Mesendoderm (in vitro differentiated cells): ENCODE measurements at regions not wholly inside any gene's neighbourhood (a gene's known extent, or its start where the extent isn't known, plus 50 kb on each side); places are given as distances from the start of the nearest gene placed in this dataset.

Experiments used
- DNase-seq: peaks from one replicate; pipeline ENCODE4 v3.0.0; 2013
- H2AK5ac ChIP-seq: 2 replicates; pipeline ENCODE4 v1.6.1; 2013; ENCODE audit warnings: low read length, inconsistent platforms
- H2BK120ac ChIP-seq: 2 replicates; pipeline ENCODE4 v1.6.1; 2013; ENCODE audit warnings: low read depth, mild to moderate bottlenecking, low read length, moderate library complexity, mixed read lengths
- H2BK15ac ChIP-seq: replicated peaks from 2 replicates; pipeline ENCODE4 v1.6.1; 2013; ENCODE audit warnings: low read depth, mild to moderate bottlenecking, moderate library complexity
- H2BK5ac ChIP-seq: 2 replicates; pipeline ENCODE4 v1.6.1; 2013; ENCODE audit warnings: low read length, inconsistent platforms
- H3K18ac ChIP-seq: 2 replicates; pipeline ENCODE4 v1.6.1; 2013; ENCODE audit warnings: mild to moderate bottlenecking, low read length, mixed read lengths
- H3K23ac ChIP-seq: one replicate; pipeline ENCODE4 v1.6.1; 2013; ENCODE audit warnings: low read length
- H3K27ac ChIP-seq: 2 replicates; pipeline ENCODE4 v1.5.1; 2013; ENCODE audit warnings: low read depth, mild to moderate bottlenecking, inconsistent platforms, low read length, moderate library complexity
- H3K27me3 ChIP-seq: 2 replicates; pipeline ENCODE4 v1.6.1; 2013; ENCODE audit warnings: low read length, control low read depth, mild to moderate bottlenecking, inconsistent platforms; ENCODE audit not compliant: insufficient read depth, poor library complexity
- H3K36me3 ChIP-seq: 2 replicates; pipeline ENCODE4 v1.6.1; 2013; ENCODE audit warnings: low read length, inconsistent platforms; ENCODE audit not compliant: control insufficient read depth, insufficient read depth
- H3K4ac ChIP-seq: one replicate; pipeline ENCODE4 v1.6.1; 2013; ENCODE audit warnings: low read depth, mild to moderate bottlenecking, low read length, moderate library complexity
- H3K4me1 ChIP-seq: 2 replicates; pipeline ENCODE4 v1.6.1; 2013; ENCODE audit warnings: low read depth, low read length, inconsistent platforms; ENCODE audit not compliant: control insufficient read depth
- H3K4me2 ChIP-seq: 2 replicates; pipeline ENCODE4 v1.6.1; 2013; ENCODE audit warnings: low read length
- H3K4me3 ChIP-seq: 2 replicates; pipeline ENCODE4 v1.5.1; 2013; ENCODE audit warnings: mild to moderate bottlenecking, low read length
- H3K56ac ChIP-seq: one replicate; pipeline ENCODE4 v1.6.1; 2013; ENCODE audit warnings: low read length
- H3K79me1 ChIP-seq: 2 replicates; pipeline ENCODE4 v1.6.1; 2013; ENCODE audit warnings: low read length, inconsistent platforms
- H3K79me2 ChIP-seq: 2 replicates; pipeline ENCODE4 v1.6.1; 2013; ENCODE audit warnings: mild to moderate bottlenecking, low read length; ENCODE audit not compliant: control insufficient read depth, insufficient read depth
- H3K9ac ChIP-seq: 2 replicates; pipeline ENCODE4 v1.6.1; 2013; ENCODE audit warnings: low read length, inconsistent platforms
- H4K5ac ChIP-seq: one replicate; pipeline ENCODE4 v1.6.1; 2013; ENCODE audit warnings: low read length
- H4K8ac ChIP-seq: one replicate; pipeline ENCODE4 v1.6.1; 2013; ENCODE audit warnings: low read depth, mild to moderate bottlenecking, control low read depth, low read length, moderate library complexity
- WGBS: extraction: QIAGEN DNeasy Blood & Tissue Kit; methylation state at CpG from one replicate; pipeline ENCODE4 v1.1.7; 2013; ENCODE audit warnings: low lambda C conversion rate, missing lambda C conversion rate; ENCODE audit not compliant: insufficient coverage; ENCODE audit errors: extremely low coverage; 5-methylcytosine and 5-hydroxymethylcytosine counted together

DNA sequence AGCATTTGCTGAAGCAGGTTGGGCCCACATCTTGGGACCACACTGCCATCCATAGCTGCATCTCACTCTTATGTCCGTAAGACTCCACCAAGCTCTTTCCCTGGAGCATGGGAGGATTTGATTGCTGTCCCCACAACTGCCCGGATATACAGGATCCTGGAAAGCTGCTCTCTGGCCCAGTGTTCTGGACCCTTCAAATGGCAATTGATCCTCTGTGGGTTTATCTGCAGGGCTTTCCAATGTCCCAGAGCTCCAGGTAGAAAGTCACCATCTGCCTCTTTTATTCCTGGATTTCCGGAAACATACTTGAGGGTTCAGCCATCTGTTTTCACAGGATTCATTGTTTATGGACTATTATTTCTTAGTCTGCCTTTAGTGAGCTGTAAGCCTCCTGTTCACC lies 214.6 kb downstream of the SREK1 start:
- no peak overlapping the region for H2AK5ac ChIP-seq
- H2BK120ac ChIP-seq, result no peak overlapping the region
- H3K27ac ChIP-seq, result no peak overlapping the region
- H3K4me3 ChIP-seq, result no peak overlapping the region
- WGBS, result no CpG with 5 or more reads among the region's 3 CpGs
- no peaks in the 10 kb centered on the region for H3K79me1 ChIP-seq
- no peaks in the 10 kb centered on the region for H3K4me1 ChIP-seq
- no peak overlapping the region for H3K23ac ChIP-seq
- no peak overlapping the region for H2BK15ac ChIP-seq
- no peak overlapping the region for H4K5ac ChIP-seq
- H3K4ac ChIP-seq, result no peak overlapping the region
- no peak overlapping the region for H2BK5ac ChIP-seq
- H3K79me2 ChIP-seq, result no peaks in the 10 kb centered on the region
- no peak overlapping the region for H3K56ac ChIP-seq
- H3K36me3 ChIP-seq, result no peaks in the 10 kb centered on the region
- H3K9ac ChIP-seq, result no peak overlapping the region
- H3K18ac ChIP-seq, result no peak overlapping the region
- H3K27me3 ChIP-seq, result no peaks in the 10 kb centered on the region
- H3K4me2 ChIP-seq, result no peak overlapping the region
- no peak overlapping the region for H4K8ac ChIP-seq
- no peak for DNase-seq

DNA sequence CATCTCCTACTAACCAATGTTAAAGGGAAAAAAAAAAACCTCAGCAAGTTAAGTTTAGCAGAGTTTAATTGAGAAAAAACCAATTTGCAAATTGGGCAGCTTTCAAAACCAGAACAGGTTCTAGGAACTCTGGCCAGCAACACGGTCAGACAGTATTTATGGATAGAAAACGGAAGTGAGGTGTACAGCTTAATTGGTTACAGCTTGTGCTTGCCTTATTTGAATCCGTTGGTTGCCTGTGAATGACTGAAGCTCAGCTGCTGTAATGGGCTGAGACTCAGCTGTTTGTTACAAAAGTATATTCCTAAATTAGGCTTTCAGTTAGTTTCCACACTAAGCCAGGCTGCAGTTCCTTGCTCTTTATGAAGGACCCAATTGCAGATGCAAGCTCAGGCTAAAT lies 217.0 kb downstream of the SREK1 start:
- H3K4ac ChIP-seq, result no peak overlapping the region
- no peaks in the 10 kb centered on the region for H3K79me2 ChIP-seq
- no peaks in the 10 kb centered on the region for H3K4me1 ChIP-seq
- H3K4me3 ChIP-seq, result no peak overlapping the region
- no peak for DNase-seq
- H3K18ac ChIP-seq, result no peak overlapping the region
- no peak overlapping the region for H4K5ac ChIP-seq
- no peak overlapping the region for H3K56ac ChIP-seq
- H3K9ac ChIP-seq, result no peak overlapping the region
- WGBS, result no CpG with 5 or more reads among the region's 3 CpGs
- no peak overlapping the region for H2BK5ac ChIP-seq
- H3K36me3 ChIP-seq, result no peaks in the 10 kb centered on the region
- no peak overlapping the region for H3K4me2 ChIP-seq
- no peaks in the 10 kb centered on the region for H3K79me1 ChIP-seq
- H2BK15ac ChIP-seq, result no peak overlapping the region
- no peak overlapping the region for H3K23ac ChIP-seq
- no peak overlapping the region for H3K27ac ChIP-seq
- H2AK5ac ChIP-seq, result no peak overlapping the region
- H3K27me3 ChIP-seq, result no peaks in the 10 kb centered on the region
- H2BK120ac ChIP-seq, result no peak overlapping the region
- H4K8ac ChIP-seq, result no peak overlapping the region

GRCh38 chr5:66362046-66362445 lies 217.9 kb downstream of the SREK1 start:
- H4K8ac ChIP-seq, result no peak overlapping the region
- H3K36me3 ChIP-seq, result no peaks in the 10 kb centered on the region
- no peak overlapping the region for H3K9ac ChIP-seq
- H2BK120ac ChIP-seq, result no peak overlapping the region
- no peaks in the 10 kb centered on the region for H3K79me2 ChIP-seq
- no peaks in the 10 kb centered on the region for H3K4me1 ChIP-seq
- no peak overlapping the region for H3K4me3 ChIP-seq
- no peak overlapping the region for H2AK5ac ChIP-seq
- H3K23ac ChIP-seq, result no peak overlapping the region
- H4K5ac ChIP-seq, result no peak overlapping the region
- H3K27me3 ChIP-seq, result no peaks in the 10 kb centered on the region
- H2BK5ac ChIP-seq, result no peak overlapping the region
- no peak overlapping the region for H2BK15ac ChIP-seq
- H3K18ac ChIP-seq, result no peak overlapping the region
- no CpG with 5 or more reads among the region's 6 CpGs for WGBS
- no peak overlapping the region for H3K4me2 ChIP-seq
- H3K56ac ChIP-seq, result no peak overlapping the region
- H3K4ac ChIP-seq, result no peak overlapping the region
- H3K79me1 ChIP-seq, result no peaks in the 10 kb centered on the region
- DNase-seq, result no peak
- no peak overlapping the region for H3K27ac ChIP-seq

- Histone ChIP-seq H2BK120ac (no peak overlapping the region), H3K79me2 (no peaks in the 10 kb centered on the region), H3K4me1 (no peaks in the 10 kb centered on the region), H4K5ac (no peak overlapping the region), H3K9ac (no peak overlapping the region), H3K36me3 (no peaks in the 10 kb centered on the region), H3K27me3 (no peaks in the 10 kb centered on the region), H3K23ac (no peak overlapping the region), H3K4me2 (no peak overlapping the region), H3K79me1 (no peaks in the 10 kb centered on the region), H2BK5ac (no peak overlapping the region), H3K4ac (no peak overlapping the region), H2BK15ac (no peak overlapping the region), H3K27ac (no peak overlapping the region), H3K18ac (no peak overlapping the region), H2AK5ac (no peak overlapping the region), H3K56ac (no peak overlapping the region), H4K8ac (no peak overlapping the region), H3K4me3 (no peak overlapping the region)
- no CpG with 5 or more reads among the region's 4 CpGs for WGBS
- DNase-seq, result no peak
Measured at GRCh38 chr5:66362687-66363086, 218.6 kb downstream of the SREK1 start.

DNA sequence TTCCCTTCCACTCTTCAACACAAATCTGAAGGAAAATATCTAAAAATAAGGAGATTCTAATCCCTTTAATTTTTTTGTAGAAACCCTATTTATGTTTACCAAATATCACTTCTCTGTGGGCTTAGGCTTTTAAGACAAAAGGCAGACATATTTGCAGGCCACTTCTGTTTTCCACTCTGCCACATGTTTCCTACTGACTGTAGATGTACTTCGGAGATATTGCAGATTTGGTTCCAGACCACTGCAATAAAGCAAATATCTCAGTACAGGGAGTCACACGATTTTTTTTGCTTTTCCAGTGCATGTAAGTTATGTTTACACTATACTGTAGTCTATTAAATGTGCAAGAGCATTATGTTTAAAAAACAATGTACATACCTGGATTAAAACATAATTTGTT lies 219.0 kb downstream of the SREK1 start:
- H2BK120ac ChIP-seq, result no peak overlapping the region
- no peak overlapping the region for H4K8ac ChIP-seq
- H3K4me1 ChIP-seq, result no peaks in the 10 kb centered on the region
- DNase-seq, result no peak
- no peak overlapping the region for H3K23ac ChIP-seq
- no peaks in the 10 kb centered on the region for H3K79me1 ChIP-seq
- H3K79me2 ChIP-seq, result no peaks in the 10 kb centered on the region
- H2AK5ac ChIP-seq, result no peak overlapping the region
- H3K18ac ChIP-seq, result no peak overlapping the region
- no peak overlapping the region for H3K4me2 ChIP-seq
- no CpG with 5 or more reads among the region's 2 CpGs for WGBS
- H2BK15ac ChIP-seq, result no peak overlapping the region
- H3K27me3 ChIP-seq, result no peaks in the 10 kb centered on the region
- no peak overlapping the region for H3K27ac ChIP-seq
- H2BK5ac ChIP-seq, result no peak overlapping the region
- no peak overlapping the region for H3K9ac ChIP-seq
- no peak overlapping the region for H3K4me3 ChIP-seq
- H3K4ac ChIP-seq, result no peak overlapping the region
- H3K56ac ChIP-seq, result no peak overlapping the region
- H4K5ac ChIP-seq, result no peak overlapping the region
- no peaks in the 10 kb centered on the region for H3K36me3 ChIP-seq

GRCh38 chr5:66364186-66364585 lies 220.1 kb downstream of the SREK1 start:
- H3K79me1 ChIP-seq, result no peaks in the 10 kb centered on the region
- H2BK15ac ChIP-seq, result no peak overlapping the region
- no peak overlapping the region for H3K18ac ChIP-seq
- no CpG with 5 or more reads among the region's 2 CpGs for WGBS
- no peak overlapping the region for H3K56ac ChIP-seq
- no peak overlapping the region for H3K23ac ChIP-seq
- H3K4me1 ChIP-seq, result no peaks in the 10 kb centered on the region
- no peaks in the 10 kb centered on the region for H3K27me3 ChIP-seq
- no peak overlapping the region for H2BK5ac ChIP-seq
- no peaks in the 10 kb centered on the region for H3K79me2 ChIP-seq
- no peak overlapping the region for H3K9ac ChIP-seq
- no peak overlapping the region for H3K4me3 ChIP-seq
- no peak for DNase-seq
- no peak overlapping the region for H4K5ac ChIP-seq
- no peak overlapping the region for H2BK120ac ChIP-seq
- no peak overlapping the region for H3K4me2 ChIP-seq
- no peak overlapping the region for H4K8ac ChIP-seq
- no peak overlapping the region for H3K27ac ChIP-seq
- H3K36me3 ChIP-seq, result no peaks in the 10 kb centered on the region
- H3K4ac ChIP-seq, result no peak overlapping the region
- no peak overlapping the region for H2AK5ac ChIP-seq
